Mucosa of rectum (tissue), 2 donors: ENCODE measurements at regions not wholly inside any gene's neighbourhood (a gene's known extent, or its start where the extent isn't known, plus 50 kb on each side); places are given as distances from the start of the nearest gene placed in this dataset.
"Not testable (repeated sequence)": the region's sequence is repeated elsewhere in the genome, so short reads cannot be mapped to it uniquely, and the experiment has no call there.

Experiments
- H3K27ac ChIP-seq, 2 donors: one replicate each; pipeline ENCODE4 v1.7.0; 2013; ENCODE audit warnings: inconsistent platforms in 2 of 2, low read depth in 2 of 2, low read length in 2 of 2
- H3K27me3 ChIP-seq, 2 donors: one replicate each; pipeline ENCODE4 v1.7.0; 2013; ENCODE audit warnings: low read length in 2 of 2; ENCODE audit not compliant: control insufficient read depth in 2 of 2, insufficient read depth in 2 of 2
- H3K36me3 ChIP-seq, 2 donors: one replicate each; pipeline ENCODE4 v1.7.0; 2013; ENCODE audit warnings: low read length in 2 of 2; ENCODE audit not compliant: control insufficient read depth in 2 of 2, insufficient read depth in 2 of 2
- H3K4me1 ChIP-seq, 2 donors: one replicate each; pipeline ENCODE4 v1.7.0; 2013; ENCODE audit warnings: low read length in 2 of 2, mild to moderate bottlenecking in 1 of 2; ENCODE audit not compliant: control insufficient read depth in 2 of 2, insufficient read depth in 2 of 2
- H3K4me3 ChIP-seq, 2 donors: one replicate each; pipeline ENCODE4 v1.7.0; 2013; ENCODE audit warnings: low read length in 2 of 2
- H3K9ac ChIP-seq, 2 donors: one replicate each; pipeline ENCODE4 v1.7.0; 2013; ENCODE audit warnings: low read length in 2 of 2, low read depth in 1 of 2, mild to moderate bottlenecking in 1 of 2
- H3K9me3 ChIP-seq, 2 donors: one replicate each; pipeline ENCODE4 v1.7.0; 2013; ENCODE audit warnings: low read length in 2 of 2; ENCODE audit not compliant: control insufficient read depth in 2 of 2
- donor health status: healthy.
- donor health status: Normal muscosa, but diverticular disease.

GRCh38 chr2:90289291-90289980 is 1598.0 kb downstream of the RPIA start:
- not testable (repeated sequence) for H3K4me3 ChIP-seq, H3K27me3 ChIP-seq, H3K36me3 ChIP-seq, H3K4me1 ChIP-seq, H3K9me3 ChIP-seq, H3K27ac ChIP-seq, H3K9ac ChIP-seq

- not testable (repeated sequence) for H3K9ac ChIP-seq, H3K4me1 ChIP-seq, H3K27ac ChIP-seq, H3K27me3 ChIP-seq, H3K4me3 ChIP-seq, H3K9me3 ChIP-seq, H3K36me3 ChIP-seq
Measured at GRCh38 chr2:90290701-90291100, 1599.2 kb downstream of the RPIA start.

GRCh38 chr2:90291168-90291883 is 1599.9 kb downstream of the RPIA start:
- H3K27me3 ChIP-seq, H3K9me3 ChIP-seq, H3K4me3 ChIP-seq, H3K4me1 ChIP-seq, H3K27ac ChIP-seq, H3K36me3 ChIP-seq, H3K9ac ChIP-seq: not testable (repeated sequence)

GRCh38 chr2:90291934-90292333 is 1600.5 kb downstream of the RPIA start:
- not testable (repeated sequence) for H3K9ac ChIP-seq, H3K27ac ChIP-seq, H3K27me3 ChIP-seq, H3K4me1 ChIP-seq, H3K36me3 ChIP-seq, H3K9me3 ChIP-seq, H3K4me3 ChIP-seq

- not testable (repeated sequence) for H3K4me3 ChIP-seq, H3K36me3 ChIP-seq, H3K27ac ChIP-seq, H3K9me3 ChIP-seq, H3K9ac ChIP-seq, H3K4me1 ChIP-seq, H3K27me3 ChIP-seq
Measured at GRCh38 chr2:90292451-90292850, 1601.0 kb downstream of the RPIA start.

GRCh38 chr2:90293224-90293623 is 1601.8 kb downstream of the RPIA start:
- H3K36me3 ChIP-seq, H3K9me3 ChIP-seq, H3K27me3 ChIP-seq: not testable (repeated sequence)

GRCh38 chr2:90293806-90294205 is 1602.3 kb downstream of the RPIA start:
- H3K9ac ChIP-seq, H3K9me3 ChIP-seq, H3K36me3 ChIP-seq, H3K27ac ChIP-seq, H3K4me3 ChIP-seq, H3K4me1 ChIP-seq, H3K27me3 ChIP-seq: not testable (repeated sequence)

More at GRCh38 chr2:90293224-90293623, 1601.8 kb downstream of the RPIA start:
- H3K9ac ChIP-seq, H3K4me3 ChIP-seq, H3K27ac ChIP-seq, H3K4me1 ChIP-seq: not testable (repeated sequence)

- H3K27ac ChIP-seq, H3K4me1 ChIP-seq, H3K4me3 ChIP-seq: not testable (repeated sequence)
Measured at GRCh38 chr2:90295036-90295750, 1603.7 kb downstream of the RPIA start.

GRCh38 chr2:90296484-90296777 is 1605.0 kb downstream of the RPIA start:
- H3K9ac ChIP-seq, H3K9me3 ChIP-seq, H3K36me3 ChIP-seq, H3K4me1 ChIP-seq, H3K27me3 ChIP-seq, H3K4me3 ChIP-seq, H3K27ac ChIP-seq: not testable (repeated sequence)

More at GRCh38 chr2:90295036-90295750, 1603.7 kb downstream of the RPIA start:
- not testable (repeated sequence) for H3K9me3 ChIP-seq, H3K9ac ChIP-seq, H3K27me3 ChIP-seq, H3K36me3 ChIP-seq

GRCh38 chr2:90297701-90298100 is 1606.2 kb downstream of the RPIA start:
- not testable (repeated sequence) for H3K9ac ChIP-seq, H3K27ac ChIP-seq, H3K27me3 ChIP-seq, H3K4me3 ChIP-seq, H3K9me3 ChIP-seq, H3K4me1 ChIP-seq, H3K36me3 ChIP-seq
